K562 (cell line): ENCODE measurements at regions not wholly inside any gene's neighbourhood (a gene's known extent, or its start where the extent isn't known, plus 50 kb on each side); places are given as distances from the start of the nearest gene placed in this dataset.

Experiments
- ATAC-seq: fragments of 200-7000 bp; cut with Tn5 transposase; 3 replicates; pipeline ENCODE4 v1.9.1; 2020; ENCODE audit warnings: moderate library complexity
- BruUV-seq: library from RNA; stranded (reverse); fragments of 400-500 nt; replicated peaks from 2 replicates; lab custom pipeline; 2021; lab: Mats Ljungman, UMichigan
- CTCF ChIA-PET: fragments of 300-600 bp; formaldehyde crosslinking; extraction: SDS; loops from one replicate; lab custom pipeline; 2021; ENCODE audit warnings: low intra/inter-chr PET ratio; lab: Yijun Ruan, JAX
- POLR2A ChIA-PET: fragments of 300-600, 350-650 bp; sonication (Branson Sonifier 250); formaldehyde crosslinking; extraction: SDS; loops from one replicate; lab custom pipeline; 2021; ENCODE audit warnings: antibody characterized with exemption, inconsistent platforms; lab: Yijun Ruan, JAX
- DNase-seq, 4 experiments: peaks; one replicate each; pipeline versions ENCODE4 v3.0.0 to v3.0.0-alpha.2; 2011 to 2018; ENCODE audit warnings: low spot score in 3 of 4, mixed read lengths in 3 of 4; ENCODE audit errors: extremely low read depth in 1 of 4
- FAIRE-seq: peaks from 2 replicates; lab custom pipeline; 2011; peaks lifted over from hg19 to GRCh38; lab: Jason Lieb, UNC
- H2AFZ ChIP-seq: 2 replicates; pipeline ENCODE4 v1.6.0; 2011; ENCODE audit warnings: low read depth, low read length, control low read depth, inconsistent platforms
- H3K27ac ChIP-seq: fragments of 200-600 bp; 3 replicates; pipeline ENCODE4 v1.8.0; 2011; ENCODE audit warnings: low read depth, mild to moderate bottlenecking, control low read depth, inconsistent platforms, low read length, moderate library complexity, mixed read lengths; ENCODE audit errors: extremely low read depth
- H3K27me3 ChIP-seq, 2 experiments: fragments of 300-600 bp in 1 of 2; 2 replicates in 1 of 2; 3 replicates in 1 of 2; pipeline versions ENCODE4 v1.6.0 to v1.8.0; 2011; ENCODE audit warnings: inconsistent platforms in 2 of 2, low read length in 2 of 2, mild to moderate bottlenecking in 1 of 2, mixed read lengths in 1 of 2, moderate library complexity in 1 of 2; ENCODE audit not compliant: control insufficient read depth in 2 of 2, insufficient read depth in 2 of 2
- H3K36me3 ChIP-seq: fragments of 300-600 bp; 3 replicates; pipeline ENCODE4 v1.8.0; 2011; ENCODE audit warnings: mild to moderate bottlenecking, low read length, inconsistent platforms; ENCODE audit not compliant: control insufficient read depth, insufficient read depth
- H3K4me1 ChIP-seq, 2 experiments: fragments of 200-600 bp in 1 of 2; replicated peaks in 1 of 2; 2 replicates in 1 of 2; 3 replicates in 1 of 2; pipeline versions ENCODE4 v1.5.1 to v1.8.0; 2011; ENCODE audit warnings: inconsistent platforms in 2 of 2, low read length in 2 of 2, mild to moderate bottlenecking in 1 of 2, mixed read lengths in 1 of 2, moderate library complexity in 1 of 2; ENCODE audit not compliant: control insufficient read depth in 2 of 2, insufficient read depth in 2 of 2
- H3K4me2 ChIP-seq: 2 replicates; pipeline ENCODE4 v1.6.1; 2011; ENCODE audit warnings: low read length, control low read depth, inconsistent platforms, mixed read lengths; ENCODE audit not compliant: insufficient read depth
- H3K4me3 ChIP-seq: fragments of 200-600 bp; sonication (generic), shearing (Covaris generic); 2 replicates; pipeline ENCODE4 v1.5.1; 2016; ENCODE audit warnings: control low read depth, inconsistent platforms
- H3K79me2 ChIP-seq: fragments of 200-600 bp; 3 replicates; pipeline ENCODE4 v1.8.0; 2011; ENCODE audit warnings: low read length, inconsistent platforms; ENCODE audit not compliant: control insufficient read depth, insufficient read depth
- H3K9ac ChIP-seq, 2 experiments: 2 replicates each; pipeline versions ENCODE4 v1.6.0 to v1.6.1; 2011; ENCODE audit warnings: low read depth in 2 of 2, low read length in 2 of 2, control low read depth in 1 of 2, inconsistent platforms in 1 of 2, mild to moderate bottlenecking in 1 of 2, mixed read lengths in 1 of 2; ENCODE audit not compliant: insufficient read depth in 1 of 2
- H3K9me1 ChIP-seq: one replicate; pipeline ENCODE4 v1.6.0; 2011; ENCODE audit warnings: inconsistent platforms, mild to moderate bottlenecking, low read length, moderate library complexity; ENCODE audit not compliant: control insufficient read depth, insufficient read depth
- H3K9me3 ChIP-seq: replicated peaks from 2 replicates; pipeline ENCODE4 v1.5.1; 2011; ENCODE audit warnings: low read depth, low read length, inconsistent platforms; ENCODE audit not compliant: control insufficient read depth, insufficient read depth
- H4K20me1 ChIP-seq: replicated peaks from 2 replicates; pipeline ENCODE4 v1.6.1; 2011; ENCODE audit warnings: low read length, inconsistent platforms, mixed read lengths; ENCODE audit not compliant: control insufficient read depth, insufficient read depth
- BHLHE40 ChIP-seq: IDR thresholded peaks from 2 replicates; pipeline ENCODE4 v1.6.1; 2011; ENCODE audit warnings: low read length, improper control_type of control experiment
- CBFA2T3 ChIP-seq: fragments of 450-650 bp; IDR thresholded peaks from 2 replicates; pipeline ENCODE4 v1.6.1; 2017
- CBX2 ChIP-seq: fragments of 200-600 bp; sonication (generic); IDR thresholded peaks from one replicate; pipeline ENCODE4 v1.6.1; 2012; ENCODE audit warnings: mild to moderate bottlenecking, low read length, inconsistent platforms; ENCODE audit not compliant: insufficient read depth, poor library complexity, severe bottlenecking
- DACH1 ChIP-seq: fragments of 450-650 bp; IDR thresholded peaks from 2 replicates; pipeline ENCODE4 v1.6.1; 2018; ENCODE audit not compliant: partially characterized antibody
- EP400 ChIP-seq: fragments of 450-650 bp; IDR thresholded peaks from 2 replicates; pipeline ENCODE4 v1.6.1; 2017; ENCODE audit warnings: antibody characterized with exemption, mild to moderate bottlenecking, moderate library complexity
- FOXP1 ChIP-seq: sonication (generic); formaldehyde crosslinking; IDR thresholded peaks from 2 replicates; pipeline ENCODE4 v1.8.0; 2022; ENCODE audit warnings: mild to moderate bottlenecking, missing genetic modification reagents
- GATA2 ChIP-seq: sonication (generic); formaldehyde crosslinking; IDR thresholded peaks from 2 replicates; pipeline ENCODE4 v1.4.0; 2020; ENCODE audit warnings: mild to moderate bottlenecking, missing genetic modification reagents
- HNRNPL ChIP-seq: fragments of 200-400 bp; formaldehyde crosslinking; IDR thresholded peaks from 2 replicates; pipeline ENCODE4 v1.6.1; 2017; ENCODE audit warnings: low read depth, mild to moderate bottlenecking, low read length
- HSF4 ChIP-seq: fragments of 250-450 bp; sonication (Bioruptor Pico); IDR thresholded peaks from 2 replicates; pipeline ENCODE4 v2.1.2; 2022; ENCODE audit warnings: mild to moderate bottlenecking, moderate library complexity, borderline replicate concordance
- SRF ChIP-seq, 2 experiments: fragments of 250-450, 450-650 bp in 1 of 2; sonication (Bioruptor Pico) in 1 of 2; sonication (generic) in 1 of 2; formaldehyde crosslinking; IDR thresholded peaks; 2 replicates each; pipeline versions ENCODE4 v1.5.0 to v1.5.1; 2020 to 2022; ENCODE audit warnings: mild to moderate bottlenecking in 1 of 2, missing genetic modification reagents in 1 of 2
- TCFL5 ChIP-seq: fragments of 250-450 bp; sonication (Bioruptor Pico); conservative IDR thresholded peaks from 2 replicates; pipeline ENCODE4 v1.6.1; 2021; ENCODE audit warnings: mild to moderate bottlenecking, moderate library complexity, matching md5 sums
- TGIF2 ChIP-seq: sonication (generic); formaldehyde crosslinking; IDR thresholded peaks from 2 replicates; pipeline ENCODE4 v1.8.1; 2022; ENCODE audit warnings: mild to moderate bottlenecking, missing genetic modification reagents, moderate library complexity
- ZNF431 ChIP-seq: sonication (generic); formaldehyde crosslinking; IDR thresholded peaks from 2 replicates; pipeline ENCODE4 v1.8.0; 2022; ENCODE audit warnings: mild to moderate bottlenecking, missing genetic modification reagents
- ZNF780A ChIP-seq: fragments of 250-450 bp; sonication (Bioruptor Pico); IDR thresholded peaks from 2 replicates; pipeline ENCODE4 v1.5.0; 2021; ENCODE audit warnings: mild to moderate bottlenecking
- WGBS: fragments of 100-300 bp; shearing (Covaris generic); methylation state at CpG from one replicate; pipeline ENCODE4 v1.1.6; 2016; ENCODE audit warnings: low coverage, mixed read lengths; ENCODE audit not compliant: insufficient coverage; ENCODE audit errors: missing lambda C conversion rate; 5-methylcytosine and 5-hydroxymethylcytosine counted together
- in situ Hi-C: fragments of 300-500 bp; cut with MboI; formaldehyde crosslinking; loops from 4 replicates; pipeline ENCODE4 v1.15.0; 2018; ENCODE audit warnings: inconsistent platforms, mixed read lengths
- intact Hi-C: fragments of 100-400 bp; cut with micrococcal nuclease; formaldehyde crosslinking; loops from 2 replicates; pipeline ENCODE4 v1.14.2; 2022
- TF ChIP-seq, protein P1 (sequence below): fragments of 450-650 bp; formaldehyde crosslinking; IDR thresholded peaks from 2 replicates; pipeline ENCODE4 v1.4.0; 2022; ENCODE audit warnings: mild to moderate bottlenecking, moderate library complexity
- TF ChIP-seq, protein P2 (sequence below): fragments of 450-650 bp; conservative IDR thresholded peaks from 2 replicates; pipeline ENCODE4 v1.6.1; 2016; ENCODE audit warnings: missing genetic modification characterization, low read depth, mild to moderate bottlenecking, missing compliant biosample characterization, moderate library complexity
- TF ChIP-seq, protein P3 (sequence below), 3 experiments: fragments of 200-800 bp in 1 of 3; sonication (Bioruptor generic) in 1 of 3; sonication (generic) in 1 of 3; formaldehyde crosslinking in 1 of 3; IDR thresholded peaks; 2 replicates each; pipeline versions ENCODE4 v1.6.1 to v1.8.0; 2016 to 2022; ENCODE audit warnings: mild to moderate bottlenecking in 2 of 3, missing compliant biosample characterization in 2 of 3, missing genetic modification characterization in 2 of 3, missing genetic modification reagents in 1 of 3
- TF ChIP-seq, protein P4 (sequence below): fragments of 250-450 bp; sonication (Bioruptor Pico); IDR thresholded peaks from 2 replicates; pipeline ENCODE4 v1.4.0; 2020; ENCODE audit warnings: mild to moderate bottlenecking, moderate library complexity

DNA sequence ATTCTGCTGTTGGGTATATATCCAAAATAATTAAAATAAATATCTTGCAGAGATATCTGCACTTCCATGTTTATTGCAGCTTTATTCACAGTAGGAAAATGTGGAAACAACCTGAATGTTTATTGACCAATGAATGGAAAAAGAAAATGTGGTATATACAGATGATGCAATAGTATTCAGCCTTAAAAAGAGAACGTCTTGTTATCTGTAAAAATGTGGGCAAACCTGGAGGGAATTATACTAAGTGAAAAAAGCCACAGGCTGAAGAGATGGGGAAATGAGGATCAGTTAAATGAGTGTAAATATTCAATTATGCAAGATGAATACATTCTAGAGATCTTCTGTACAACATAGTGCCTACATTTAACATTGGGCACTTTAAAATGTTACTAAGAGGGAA is 766.1 kb upstream of the IGFBP3 start:
- FAIRE-seq (no peak), ATAC-seq (no peak)
- Histone ChIP-seq H3K27me3 (no peaks in the 10 kb centered on the region), H3K9me1 (no peaks in the 10 kb centered on the region), H2AFZ (no peak overlapping the region)
- intact Hi-C loops, result no loop called here
- WGBS, result 0% methylated on average over 1 of the region's 1 CpG
- CTCF ChIA-PET, result no interaction called here
- in situ Hi-C loops, result no loop called here
- no TSS peak for BruUV-seq
- TF ChIP-seq HSF4 (CRISPR knock-in tag) (no peak), ZNF431 (CRISPR knock-in tag) (no peak), CBFA2T3 (no peak), CBX2 (no peak), BHLHE40 (no peak), HNRNPL (no peak), TGIF2 (CRISPR knock-in tag) (no peak), DACH1 (no peak), GATA2 (CRISPR knock-in tag) (no peak), EP400 (no peak), FOXP1 (CRISPR knock-in tag) (no peak), TCFL5 (CRISPR knock-in tag) (no peak), SRF (CRISPR knock-in tag; IDR thresholded peaks at IDR 0.05) (no peak), ZNF780A (no peak)
- TF ChIP-seq, protein P1, sequence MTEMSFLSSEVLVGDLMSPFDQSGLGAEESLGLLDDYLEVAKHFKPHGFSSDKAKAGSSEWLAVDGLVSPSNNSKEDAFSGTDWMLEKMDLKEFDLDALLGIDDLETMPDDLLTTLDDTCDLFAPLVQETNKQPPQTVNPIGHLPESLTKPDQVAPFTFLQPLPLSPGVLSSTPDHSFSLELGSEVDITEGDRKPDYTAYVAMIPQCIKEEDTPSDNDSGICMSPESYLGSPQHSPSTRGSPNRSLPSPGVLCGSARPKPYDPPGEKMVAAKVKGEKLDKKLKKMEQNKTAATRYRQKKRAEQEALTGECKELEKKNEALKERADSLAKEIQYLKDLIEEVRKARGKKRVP (CRISPR knock-in tag), result no peak
- TF ChIP-seq, protein P2, sequence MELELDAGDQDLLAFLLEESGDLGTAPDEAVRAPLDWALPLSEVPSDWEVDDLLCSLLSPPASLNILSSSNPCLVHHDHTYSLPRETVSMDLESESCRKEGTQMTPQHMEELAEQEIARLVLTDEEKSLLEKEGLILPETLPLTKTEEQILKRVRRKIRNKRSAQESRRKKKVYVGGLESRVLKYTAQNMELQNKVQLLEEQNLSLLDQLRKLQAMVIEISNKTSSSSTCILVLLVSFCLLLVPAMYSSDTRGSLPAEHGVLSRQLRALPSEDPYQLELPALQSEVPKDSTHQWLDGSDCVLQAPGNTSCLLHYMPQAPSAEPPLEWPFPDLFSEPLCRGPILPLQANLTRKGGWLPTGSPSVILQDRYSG, result no peak
- TF ChIP-seq, protein P3, sequence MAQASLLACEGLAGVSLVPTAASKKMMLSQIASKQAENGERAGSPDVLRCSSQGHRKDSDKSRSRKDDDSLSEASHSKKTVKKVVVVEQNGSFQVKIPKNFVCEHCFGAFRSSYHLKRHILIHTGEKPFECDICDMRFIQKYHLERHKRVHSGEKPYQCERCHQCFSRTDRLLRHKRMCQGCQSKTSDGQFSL (CRISPR knock-in tag; IDR thresholded peaks at IDR 0.05), result no peak
- TF ChIP-seq, protein P3 (tag; IDR thresholded peaks at IDR 0.05), result no peak
- TF ChIP-seq, protein P4, sequence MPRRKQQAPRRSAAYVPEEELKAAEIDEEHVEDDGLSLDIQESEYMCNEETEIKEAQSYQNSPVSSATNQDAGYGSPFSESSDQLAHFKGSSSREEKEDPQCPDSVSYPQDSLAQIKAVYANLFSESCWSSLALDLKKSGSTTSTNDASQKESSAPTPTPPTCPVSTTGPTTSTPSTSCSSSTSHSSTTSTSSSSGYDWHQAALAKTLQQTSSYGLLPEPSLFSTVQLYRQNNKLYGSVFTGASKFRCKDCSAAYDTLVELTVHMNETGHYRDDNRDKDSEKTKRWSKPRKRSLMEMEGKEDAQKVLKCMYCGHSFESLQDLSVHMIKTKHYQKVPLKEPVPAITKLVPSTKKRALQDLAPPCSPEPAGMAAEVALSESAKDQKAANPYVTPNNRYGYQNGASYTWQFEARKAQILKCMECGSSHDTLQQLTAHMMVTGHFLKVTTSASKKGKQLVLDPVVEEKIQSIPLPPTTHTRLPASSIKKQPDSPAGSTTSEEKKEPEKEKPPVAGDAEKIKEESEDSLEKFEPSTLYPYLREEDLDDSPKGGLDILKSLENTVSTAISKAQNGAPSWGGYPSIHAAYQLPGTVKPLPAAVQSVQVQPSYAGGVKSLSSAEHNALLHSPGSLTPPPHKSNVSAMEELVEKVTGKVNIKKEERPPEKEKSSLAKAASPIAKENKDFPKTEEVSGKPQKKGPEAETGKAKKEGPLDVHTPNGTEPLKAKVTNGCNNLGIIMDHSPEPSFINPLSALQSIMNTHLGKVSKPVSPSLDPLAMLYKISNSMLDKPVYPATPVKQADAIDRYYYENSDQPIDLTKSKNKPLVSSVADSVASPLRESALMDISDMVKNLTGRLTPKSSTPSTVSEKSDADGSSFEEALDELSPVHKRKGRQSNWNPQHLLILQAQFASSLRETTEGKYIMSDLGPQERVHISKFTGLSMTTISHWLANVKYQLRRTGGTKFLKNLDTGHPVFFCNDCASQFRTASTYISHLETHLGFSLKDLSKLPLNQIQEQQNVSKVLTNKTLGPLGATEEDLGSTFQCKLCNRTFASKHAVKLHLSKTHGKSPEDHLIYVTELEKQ, result no peak
- TF ChIP-seq, all 486 proteins: peak for 0
- DNase-seq, result no peak
- Histone ChIP-seq H3K9me3 (no peaks in the 10 kb centered on the region), H3K9ac (no peak overlapping the region), H3K36me3 (no peaks in the 10 kb centered on the region), H3K4me3 (no peak overlapping the region), H3K4me2 (no peak overlapping the region), H3K79me2 (no peaks in the 10 kb centered on the region), H4K20me1 (no peaks in the 10 kb centered on the region), H3K4me1 (no peaks in the 10 kb centered on the region), H3K27ac (no peak overlapping the region)
- POLR2A ChIA-PET, result no interaction called here
